Ovary (tissue), 3 donors: ENCODE measurements at regions not wholly inside any gene's neighbourhood (a gene's known extent, or its start where the extent isn't known, plus 50 kb on each side); places are given as distances from the start of the nearest gene placed in this dataset.

ENCODE experiments used
- CTCF ChIP-seq, 3 donors: fragments of 450-650 bp in 2 of 3; fragments of 200-600 bp in 1 of 3; IDR thresholded peaks; one replicate each; pipeline versions ENCODE4 v1.5.1 to v1.8.0; 2016 to 2022; ENCODE audit warnings: antibody characterized with exemption in 3 of 3, mild to moderate bottlenecking in 1 of 3
- EP300 ChIP-seq: sonication (generic); formaldehyde crosslinking; IDR thresholded peaks from one replicate; pipeline ENCODE4 v1.6.1; 2017; ENCODE audit warnings: antibody characterized with exemption
- POLR2A ChIP-seq: fragments of 450-650 bp; IDR thresholded peaks from one replicate; pipeline ENCODE4 v1.6.1; 2017; ENCODE audit warnings: antibody characterized with exemption, mild to moderate bottlenecking, moderate library complexity
- donor health status: DM: no; HTN: no; CAD: no.

- no peak for TF ChIP-seq CTCF (IDR thresholded peaks at IDR 0.05)
- no peak for TF ChIP-seq POLR2A
- no peak for TF ChIP-seq EP300
Observed at GRCh38 chr10:5311617-5312016, 53.1 kb upstream of the UCN3 start.
